ENCODE measurements at regions not wholly inside any gene's neighbourhood (a gene's known extent, or its start where the extent isn't known, plus 50 kb on each side); places are given as distances from the start of the nearest gene placed in this dataset.

- DNase-seq: no peak
- intact Hi-C loops (cut with DNase I): no loop called here
- ATAC-seq: no peak
Observed at GRCh38 chr6:14792118-14792955, 453.5 kb upstream of the JARID2 start.

GRCh38 chr6:14795451-14795850 lies 450.4 kb upstream of the JARID2 start:
- intact Hi-C loops (cut with DNase I): no loop called here
- no peak for ATAC-seq
- DNase-seq: no peak

- intact Hi-C loops (cut with DNase I): no loop called here
- ATAC-seq (peak in 1 of 2 donors; percentile 9), DNase-seq (no peak)
Observed at GRCh38 chr6:14796974-14797762, 448.7 kb upstream of the JARID2 start.

GRCh38 chr6:14797875-14798593 lies 447.8 kb upstream of the JARID2 start:
- intact Hi-C loops (cut with DNase I): no loop called here
- ATAC-seq: no peak
- DNase-seq: no peak

GRCh38 chr6:14798594-14798982 lies 447.3 kb upstream of the JARID2 start:
- intact Hi-C loops (cut with DNase I): no loop called here
- DNase-seq: no peak
- ATAC-seq: no peak

GRCh38 chr6:14798996-14799588 lies 446.8 kb upstream of the JARID2 start:
- DNase-seq (no peak), ATAC-seq (no peak)
- intact Hi-C loops (cut with DNase I): no loop called here

- peak; percentile 86 to 90 for ATAC-seq
- DNase-seq: peak; percentile 54
- intact Hi-C loops (cut with DNase I): loop anchor here in 1 of 2 donors (5.0 kb wide), 1 partner anchor 88 kb away; no protein-coding TSS in a partner anchor
Observed at GRCh38 chr6:14799928-14800327, 445.9 kb upstream of the JARID2 start.

- ATAC-seq (no peak), DNase-seq (no peak)
- intact Hi-C loops (cut with DNase I): loop anchor here in 1 of 2 donors (5.0 kb wide), 1 partner anchor 90 kb away; no protein-coding TSS in a partner anchor
Observed at GRCh38 chr6:14802514-14803160, 443.2 kb upstream of the JARID2 start.

- intact Hi-C loops (cut with DNase I): loop anchor here in 1 of 2 donors (5.0 kb wide), 1 partner anchor 92 kb away; no protein-coding TSS in a partner anchor
- DNase-seq (no peak), ATAC-seq (peak; percentile 17 to 37)
Observed at GRCh38 chr6:14804001-14804784, 441.7 kb upstream of the JARID2 start.

- DNase-seq: peak; percentile 89
- intact Hi-C loops (cut with DNase I): loop anchor here in 1 of 2 donors (5.0 kb wide), 1 partner anchor 92 kb away; no protein-coding TSS in a partner anchor
- ATAC-seq: peak; percentile 75 to 85
Observed at GRCh38 chr6:14804785-14805210, 441.1 kb upstream of the JARID2 start.

GRCh38 chr6:14806101-14806500 lies 439.8 kb upstream of the JARID2 start:
- DNase-seq (no peak), ATAC-seq (no peak)
- intact Hi-C loops (cut with DNase I): no loop called here

GRCh38 chr6:14807130-14807529 lies 438.7 kb upstream of the JARID2 start:
- DNase-seq (no peak), ATAC-seq (peak in 1 of 2 donors; percentile 11)
- intact Hi-C loops (cut with DNase I): no loop called here

- DNase-seq: no peak
- no peak for ATAC-seq
- intact Hi-C loops (cut with DNase I): no loop called here
Observed at GRCh38 chr6:14807971-14808370, 437.9 kb upstream of the JARID2 start.

GRCh38 chr6:14810021-14810420 lies 435.8 kb upstream of the JARID2 start:
- intact Hi-C loops (cut with DNase I): no loop called here
- ATAC-seq: no peak
- no peak for DNase-seq

- intact Hi-C loops (cut with DNase I): no loop called here
- DNase-seq: no peak
- ATAC-seq: peak in 1 of 2 donors; percentile 77
Observed at GRCh38 chr6:14811775-14812428, 434.0 kb upstream of the JARID2 start.

- ATAC-seq: no peak
- no peak for DNase-seq
- intact Hi-C loops (cut with DNase I): no loop called here
Observed at GRCh38 chr6:14814016-14814415, 431.9 kb upstream of the JARID2 start.

- intact Hi-C loops (cut with DNase I): no loop called here
- DNase-seq (no peak), ATAC-seq (peak in 1 of 2 donors; percentile 20)
Observed at GRCh38 chr6:14816116-14816859, 429.6 kb upstream of the JARID2 start.
